ENCODE measurements at regions not wholly inside any gene's neighbourhood (a gene's known extent, or its start where the extent isn't known, plus 50 kb on each side); places are given as distances from the start of the nearest gene placed in this dataset.

GRCh38 chr2:123648016-123648415 lies 377.1 kb upstream of the CNTNAP5 start:
- POLR2A ChIA-PET = interaction anchor here (1.2 to 2.2 kb wide), 2 partner anchors 8 to 9 kb away, joined by 3 to 5 read pairs; no protein-coding TSS in a partner anchor
- TF ChIP-seq CTCF (IDR thresholded peaks at IDR 0.05; ENCODE audit: unreplicated experiment) = no peak
- Mint-ChIP-seq H3K4me1 (ENCODE audit: insufficient read depth, unreplicated experiment) (no peaks in the 10 kb centered on the region), H3K9me3 (ENCODE audit: unreplicated experiment) (no peaks in the 10 kb centered on the region), H3K4me3 (ENCODE audit: unreplicated experiment) (no peak overlapping the region), H3K27ac (ENCODE audit: low read depth, unreplicated experiment) (no peak overlapping the region), H3K27me3 (ENCODE audit: insufficient read depth, unreplicated experiment) (no peaks in the 10 kb centered on the region), H3K36me3 (ENCODE audit: insufficient read depth, unreplicated experiment) (no peaks in the 10 kb centered on the region)
- no peak for DNase-seq (ENCODE audit: unreplicated experiment)
- CTCF ChIA-PET = no interaction called here
- no TSS peak for BruUV-seq (replicated peaks)
- intact Hi-C loops (cut with micrococcal nuclease) = no loop called here

- Mint-ChIP-seq H3K27me3 (ENCODE audit: insufficient read depth, unreplicated experiment) (no peaks in the 10 kb centered on the region), H3K27ac (ENCODE audit: low read depth, unreplicated experiment) (no peak overlapping the region), H3K9me3 (ENCODE audit: unreplicated experiment) (no peaks in the 10 kb centered on the region), H3K4me3 (ENCODE audit: unreplicated experiment) (no peak overlapping the region), H3K36me3 (ENCODE audit: insufficient read depth, unreplicated experiment) (no peaks in the 10 kb centered on the region), H3K4me1 (ENCODE audit: insufficient read depth, unreplicated experiment) (peaks cover 1% of the 10 kb centered on the region)
- ChIA-PET CTCF (no interaction called here), POLR2A (interaction anchor here (1.2 kb wide), 1 partner anchor 10 kb away, joined by 3 read pairs; no protein-coding TSS in a partner anchor)
- no peak for TF ChIP-seq CTCF (IDR thresholded peaks at IDR 0.05; ENCODE audit: unreplicated experiment)
- DNase-seq (ENCODE audit: unreplicated experiment) = no peak
- no TSS peak for BruUV-seq (replicated peaks)
- intact Hi-C loops (cut with micrococcal nuclease) = no loop called here
Measured at GRCh38 chr2:123648956-123649355, 376.1 kb upstream of the CNTNAP5 start.

- ChIA-PET CTCF (no interaction called here), POLR2A (no interaction called here)
- peaks cover 7% of the 10 kb centered on the region for H3K4me1 Mint-ChIP-seq (ENCODE audit: insufficient read depth, unreplicated experiment)
- DNase-seq (ENCODE audit: unreplicated experiment) = no peak
- H3K4me3 Mint-ChIP-seq (ENCODE audit: unreplicated experiment) = no peak overlapping the region
- H3K36me3 Mint-ChIP-seq (ENCODE audit: insufficient read depth, unreplicated experiment) = no peaks in the 10 kb centered on the region
- no peak for TF ChIP-seq CTCF (IDR thresholded peaks at IDR 0.05; ENCODE audit: unreplicated experiment)
- no peak overlapping the region for H3K27ac Mint-ChIP-seq (ENCODE audit: low read depth, unreplicated experiment)
- BruUV-seq (replicated peaks) = no TSS peak
- intact Hi-C loops (cut with micrococcal nuclease) = no loop called here
- H3K27me3 Mint-ChIP-seq (ENCODE audit: insufficient read depth, unreplicated experiment) = no peaks in the 10 kb centered on the region
- H3K9me3 Mint-ChIP-seq (ENCODE audit: unreplicated experiment) = no peaks in the 10 kb centered on the region
Measured at GRCh38 chr2:123651151-123651550, 373.9 kb upstream of the CNTNAP5 start.

- no peak for TF ChIP-seq CTCF (IDR thresholded peaks at IDR 0.05; ENCODE audit: unreplicated experiment)
- H3K9me3 Mint-ChIP-seq (ENCODE audit: unreplicated experiment) = no peaks in the 10 kb centered on the region
- POLR2A ChIA-PET = no interaction called here
- no peak overlapping the region for H3K4me3 Mint-ChIP-seq (ENCODE audit: unreplicated experiment)
- H3K36me3 Mint-ChIP-seq (ENCODE audit: insufficient read depth, unreplicated experiment) = no peaks in the 10 kb centered on the region
- intact Hi-C loops (cut with micrococcal nuclease) = no loop called here
- no peak overlapping the region for H3K27ac Mint-ChIP-seq (ENCODE audit: low read depth, unreplicated experiment)
- no peak for DNase-seq (ENCODE audit: unreplicated experiment)
- BruUV-seq (replicated peaks) = no TSS peak
- CTCF ChIA-PET = no interaction called here
- peaks cover 7% of the 10 kb centered on the region for H3K4me1 Mint-ChIP-seq (ENCODE audit: insufficient read depth, unreplicated experiment)
- no peaks in the 10 kb centered on the region for H3K27me3 Mint-ChIP-seq (ENCODE audit: insufficient read depth, unreplicated experiment)
Measured at GRCh38 chr2:123652320-123652719, 372.8 kb upstream of the CNTNAP5 start.

Measured in MCF 10A (cell line).